ENCODE measurements at regions not wholly inside any gene's neighbourhood (a gene's known extent, or its start where the extent isn't known, plus 50 kb on each side); places are given as distances from the start of the nearest gene placed in this dataset.

DNA sequence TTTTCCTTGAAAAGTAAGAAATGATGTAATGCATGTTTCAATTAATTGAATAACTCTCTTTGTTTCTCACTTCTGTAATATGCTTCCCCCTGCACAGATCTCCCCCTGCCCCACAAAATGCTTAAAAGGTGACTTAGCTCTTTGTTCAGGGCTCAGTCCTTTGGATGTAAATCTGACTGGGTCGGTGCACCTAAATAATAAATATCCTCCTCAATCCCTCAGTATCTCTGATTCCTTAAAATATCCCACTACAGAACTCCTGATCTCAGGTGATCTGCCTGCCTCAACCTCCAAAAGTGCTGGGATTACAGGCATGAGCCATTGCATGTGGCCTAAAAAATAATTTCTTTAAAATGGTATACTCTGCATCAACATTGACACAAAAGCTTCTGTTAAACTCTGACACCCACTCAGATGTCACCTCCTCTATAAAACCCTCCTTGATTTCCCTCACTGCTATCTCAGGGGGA, 107.0 kb downstream of the ZNF429 start:
- Histone ChIP-seq H3K4me3 (no peak overlapping the region), H3K27ac (no peak overlapping the region), H3K9me3 (replicated peaks in 1 of 3) (no peaks in the 10 kb centered on the region), H3K4me1 (replicated peaks in 1 of 2) (peaks cover 0 to 3% of the 10 kb centered on the region in 2 donors), H3K36me3 (replicated peaks in 1 of 2) (no peaks in the 10 kb centered on the region), H3K27me3 (no peaks in the 10 kb centered on the region)
- TF ChIP-seq, protein P1, sequence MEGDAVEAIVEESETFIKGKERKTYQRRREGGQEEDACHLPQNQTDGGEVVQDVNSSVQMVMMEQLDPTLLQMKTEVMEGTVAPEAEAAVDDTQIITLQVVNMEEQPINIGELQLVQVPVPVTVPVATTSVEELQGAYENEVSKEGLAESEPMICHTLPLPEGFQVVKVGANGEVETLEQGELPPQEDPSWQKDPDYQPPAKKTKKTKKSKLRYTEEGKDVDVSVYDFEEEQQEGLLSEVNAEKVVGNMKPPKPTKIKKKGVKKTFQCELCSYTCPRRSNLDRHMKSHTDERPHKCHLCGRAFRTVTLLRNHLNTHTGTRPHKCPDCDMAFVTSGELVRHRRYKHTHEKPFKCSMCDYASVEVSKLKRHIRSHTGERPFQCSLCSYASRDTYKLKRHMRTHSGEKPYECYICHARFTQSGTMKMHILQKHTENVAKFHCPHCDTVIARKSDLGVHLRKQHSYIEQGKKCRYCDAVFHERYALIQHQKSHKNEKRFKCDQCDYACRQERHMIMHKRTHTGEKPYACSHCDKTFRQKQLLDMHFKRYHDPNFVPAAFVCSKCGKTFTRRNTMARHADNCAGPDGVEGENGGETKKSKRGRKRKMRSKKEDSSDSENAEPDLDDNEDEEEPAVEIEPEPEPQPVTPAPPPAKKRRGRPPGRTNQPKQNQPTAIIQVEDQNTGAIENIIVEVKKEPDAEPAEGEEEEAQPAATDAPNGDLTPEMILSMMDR (IDR thresholded peaks at IDR 0.05): no peak
- TF ChIP-seq POLR2A (IDR thresholded peaks at IDR 0.05): no peak
- no peak for DNase-seq
- intact Hi-C loops (cut with DNase I): no loop called here
- 68 to 83% (median 73%) methylated on average over 1 of the region's 1 CpG for WGBS, 4 donors

DNA sequence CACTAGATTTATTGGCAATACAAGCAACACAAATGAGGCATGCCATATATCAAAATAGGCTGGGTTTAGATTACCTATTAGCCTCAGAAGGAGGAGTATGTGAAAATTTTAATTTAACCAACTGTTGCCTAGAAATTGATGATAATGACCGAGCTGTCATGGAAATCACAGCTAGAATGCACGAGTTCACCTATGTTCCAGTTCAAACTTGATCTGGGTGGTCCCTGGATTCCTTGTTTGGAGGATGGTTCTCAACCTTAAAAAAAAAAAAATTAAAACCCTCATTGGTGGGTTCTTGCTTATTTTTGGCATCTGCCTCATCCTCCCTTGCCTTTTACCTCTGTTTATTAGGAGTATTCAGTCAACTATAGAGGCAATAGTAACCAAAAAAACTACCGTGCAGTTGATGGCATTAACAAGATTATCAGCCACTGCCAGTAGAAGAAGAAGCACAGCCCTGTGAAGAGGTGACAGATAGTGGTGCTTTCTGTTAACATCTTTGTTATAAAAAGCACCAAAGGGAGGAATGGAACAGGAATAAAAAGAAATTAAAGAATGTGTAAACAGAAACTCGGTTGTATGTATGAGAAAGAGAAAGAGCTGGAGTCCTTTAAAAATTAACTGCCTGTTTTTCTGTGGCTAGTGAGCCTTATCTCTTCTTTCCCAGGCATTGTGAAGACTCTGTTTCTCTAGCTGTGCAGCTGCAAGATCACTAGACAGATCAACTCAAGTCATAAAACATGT, 106.4 kb downstream of the ZNF429 start:
- Histone ChIP-seq H3K36me3 (replicated peaks in 1 of 2) (no peaks in the 10 kb centered on the region), H3K4me1 (replicated peaks in 1 of 2) (peaks cover 0 to 3% of the 10 kb centered on the region in 2 donors), H3K27me3 (no peaks in the 10 kb centered on the region), H3K27ac (no peak overlapping the region), H3K9me3 (replicated peaks in 1 of 3) (no peaks in the 10 kb centered on the region), H3K4me3 (no peak overlapping the region)
- 55 to 70% (median 61%) methylated on average over 4 of the region's 4 CpGs for WGBS, 4 donors
- no peak for TF ChIP-seq POLR2A (IDR thresholded peaks at IDR 0.05)
- TF ChIP-seq, protein P1 (IDR thresholded peaks at IDR 0.05): no peak
- intact Hi-C loops (cut with DNase I): no loop called here
- no peak for DNase-seq

DNA sequence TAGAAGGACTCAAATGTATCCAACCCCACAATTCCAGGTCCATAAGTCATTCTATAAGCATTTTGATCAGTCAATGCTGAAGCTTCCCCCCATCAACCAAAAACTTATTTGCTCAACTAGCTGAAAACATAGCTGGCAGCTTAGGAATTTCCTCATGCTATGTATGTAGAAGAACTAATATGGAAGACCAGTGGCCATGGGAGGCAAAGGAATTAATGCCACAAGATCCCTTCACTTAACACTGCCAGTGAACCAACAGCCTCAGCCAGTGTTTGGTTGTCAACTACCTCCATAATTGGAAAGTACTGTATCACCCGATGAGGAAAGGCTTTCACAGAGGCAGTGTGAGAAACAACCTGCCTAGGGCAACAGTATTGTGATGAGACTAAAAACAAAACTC, 105.4 kb downstream of the ZNF429 start:
- Histone ChIP-seq H3K4me1 (replicated peaks in 1 of 2) (peaks cover under 1 to 3% of the 10 kb centered on the region in 2 donors), H3K27ac (no peak overlapping the region), H3K9me3 (replicated peaks in 1 of 3) (no peaks in the 10 kb centered on the region), H3K27me3 (no peaks in the 10 kb centered on the region), H3K4me3 (no peak overlapping the region), H3K36me3 (replicated peaks in 1 of 2) (no peaks in the 10 kb centered on the region)
- intact Hi-C loops (cut with DNase I): no loop called here
- DNase-seq: no peak
- whole genome bisulfite sequencing, 4 donors: 86 to 95% (median 89%) methylated on average over 1 of the region's 1 CpG
- no peak for TF ChIP-seq POLR2A (IDR thresholded peaks at IDR 0.05)
- TF ChIP-seq, protein P1 (IDR thresholded peaks at IDR 0.05): no peak

DNA sequence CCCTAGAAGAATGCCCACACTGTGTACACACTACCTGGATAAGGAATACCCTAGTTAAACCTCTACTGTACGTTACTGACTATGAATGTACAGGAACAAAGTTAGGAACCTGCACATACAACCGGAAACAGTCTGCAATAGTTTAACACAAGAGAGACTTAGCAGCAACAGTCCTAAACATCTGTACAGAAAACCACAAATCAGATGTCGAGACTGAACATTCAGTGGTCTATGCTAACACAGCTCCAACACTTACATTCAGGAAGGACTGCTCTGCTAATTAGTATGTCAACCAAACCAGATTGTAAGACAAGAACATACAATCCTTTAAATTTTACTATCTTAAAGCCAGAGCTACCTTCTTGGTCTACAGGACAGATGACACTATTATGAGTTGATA, 104.9 kb downstream of the ZNF429 start:
- intact Hi-C loops (cut with DNase I): no loop called here
- no peak for DNase-seq
- H3K27ac ChIP-seq: no peak overlapping the region
- no peaks in the 10 kb centered on the region for H3K27me3 ChIP-seq
- no peaks in the 10 kb centered on the region for H3K36me3 ChIP-seq (replicated peaks in 1 of 2)
- TF ChIP-seq POLR2A (IDR thresholded peaks at IDR 0.05): no peak
- TF ChIP-seq, protein P1 (IDR thresholded peaks at IDR 0.05): no peak
- WGBS, 4 donors: 58 to 94% (median 85%) methylated on average over 3 of the region's 3 CpGs
- no peaks in the 10 kb centered on the region for H3K9me3 ChIP-seq (replicated peaks in 1 of 3)
- peaks cover 3 to 5% of the 10 kb centered on the region in 2 donors for H3K4me1 ChIP-seq (replicated peaks in 1 of 2)
- no peak overlapping the region for H3K4me3 ChIP-seq

All from adrenal gland (tissue), 9 donors.